Progenitor cell of endocrine pancreas (in vitro differentiated cells): ENCODE measurements at regions not wholly inside any gene's neighbourhood (a gene's known extent, or its start where the extent isn't known, plus 50 kb on each side); places are given as distances from the start of the nearest gene placed in this dataset.

Experiments used
- DNase-seq: peaks from one replicate; pipeline ENCODE4 v3.0.0; 2021; ENCODE audit warnings: low spot score; ENCODE audit not compliant: unreplicated experiment
- H3K27ac Mint-ChIP-seq: 2 replicates; pipeline ENCODE4 v1.8.0; 2021; ENCODE audit warnings: mild to moderate bottlenecking, moderate library complexity, mixed read lengths
- H3K27me3 Mint-ChIP-seq: 2 replicates; pipeline ENCODE4 v1.8.0; 2021; ENCODE audit warnings: mixed read lengths
- H3K36me3 Mint-ChIP-seq: 2 replicates; pipeline ENCODE4 v1.8.0; 2022; ENCODE audit warnings: mixed read lengths; ENCODE audit not compliant: insufficient read depth
- H3K4me1 Mint-ChIP-seq: 2 replicates; pipeline ENCODE4 v1.8.0; 2021; ENCODE audit warnings: low read depth, mixed read lengths
- H3K4me3 Mint-ChIP-seq: 2 replicates; pipeline ENCODE4 v1.8.0; 2021; ENCODE audit warnings: low read depth, mild to moderate bottlenecking, moderate library complexity, mixed read lengths
- H3K9me3 Mint-ChIP-seq: 2 replicates; pipeline ENCODE4 v1.8.0; 2021; ENCODE audit warnings: low read depth, mixed read lengths
- TF ChIP-seq, protein P1 (sequence below): fragments of 200-600 bp; sonication (generic); IDR thresholded peaks from one replicate; pipeline ENCODE4 v1.5.0; 2021; ENCODE audit warnings: antibody characterized with exemption, mild to moderate bottlenecking; ENCODE audit not compliant: unreplicated experiment

DNA sequence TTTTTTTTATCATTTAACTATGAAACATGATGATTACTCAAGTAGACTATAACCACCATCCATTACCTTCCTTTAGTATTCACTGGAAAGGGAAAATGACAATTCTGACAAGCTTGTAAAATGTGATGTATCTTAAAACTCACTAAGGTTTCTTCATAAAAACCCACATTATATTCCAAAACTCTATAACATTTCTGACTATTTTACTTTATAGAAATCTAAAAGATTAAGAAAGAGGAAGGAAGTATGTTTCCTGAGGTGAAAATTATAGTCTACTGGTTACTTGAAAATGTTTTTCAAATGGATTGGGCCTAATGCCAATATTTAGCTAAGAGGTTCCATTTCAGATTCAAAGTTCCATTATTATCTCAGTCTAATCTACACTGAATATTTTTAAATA, 1982.2 kb upstream of the C9orf72 start:
- Mint-ChIP-seq H3K4me3 (no peak overlapping the region), H3K9me3 (peaks cover 8% of the 10 kb centered on the region), H3K36me3 (no peaks in the 10 kb centered on the region), H3K27me3 (no peaks in the 10 kb centered on the region), H3K27ac (no peak overlapping the region), H3K4me1 (no peaks in the 10 kb centered on the region)
- DNase-seq = no peak
- TF ChIP-seq, protein P1, sequence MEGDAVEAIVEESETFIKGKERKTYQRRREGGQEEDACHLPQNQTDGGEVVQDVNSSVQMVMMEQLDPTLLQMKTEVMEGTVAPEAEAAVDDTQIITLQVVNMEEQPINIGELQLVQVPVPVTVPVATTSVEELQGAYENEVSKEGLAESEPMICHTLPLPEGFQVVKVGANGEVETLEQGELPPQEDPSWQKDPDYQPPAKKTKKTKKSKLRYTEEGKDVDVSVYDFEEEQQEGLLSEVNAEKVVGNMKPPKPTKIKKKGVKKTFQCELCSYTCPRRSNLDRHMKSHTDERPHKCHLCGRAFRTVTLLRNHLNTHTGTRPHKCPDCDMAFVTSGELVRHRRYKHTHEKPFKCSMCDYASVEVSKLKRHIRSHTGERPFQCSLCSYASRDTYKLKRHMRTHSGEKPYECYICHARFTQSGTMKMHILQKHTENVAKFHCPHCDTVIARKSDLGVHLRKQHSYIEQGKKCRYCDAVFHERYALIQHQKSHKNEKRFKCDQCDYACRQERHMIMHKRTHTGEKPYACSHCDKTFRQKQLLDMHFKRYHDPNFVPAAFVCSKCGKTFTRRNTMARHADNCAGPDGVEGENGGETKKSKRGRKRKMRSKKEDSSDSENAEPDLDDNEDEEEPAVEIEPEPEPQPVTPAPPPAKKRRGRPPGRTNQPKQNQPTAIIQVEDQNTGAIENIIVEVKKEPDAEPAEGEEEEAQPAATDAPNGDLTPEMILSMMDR = no peak

DNA sequence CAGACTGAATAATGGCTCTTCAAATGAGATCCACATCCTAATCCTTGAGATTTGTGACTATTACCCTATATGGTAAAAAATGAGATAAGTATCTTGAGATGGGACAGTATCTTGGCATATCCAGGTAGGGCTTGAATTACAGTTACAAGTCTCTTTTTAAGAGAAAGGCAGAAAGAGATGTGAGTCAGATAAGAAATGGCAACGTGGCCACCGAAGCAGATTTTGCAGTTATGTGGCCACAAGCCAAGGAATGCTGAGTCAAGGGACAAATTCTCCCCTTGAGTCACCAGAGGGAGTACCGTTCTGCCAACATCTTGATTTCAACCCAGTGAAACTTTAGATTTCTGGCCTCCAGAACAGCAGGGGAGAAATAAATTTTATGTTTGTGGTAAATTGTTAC, 1983.0 kb upstream of the C9orf72 start:
- Mint-ChIP-seq H3K4me3 (no peak overlapping the region), H3K36me3 (no peaks in the 10 kb centered on the region), H3K27me3 (no peaks in the 10 kb centered on the region), H3K9me3 (peaks cover 8% of the 10 kb centered on the region), H3K27ac (no peak overlapping the region), H3K4me1 (no peaks in the 10 kb centered on the region)
- no peak for DNase-seq
- TF ChIP-seq, protein P1 = no peak

- Mint-ChIP-seq H3K4me3 (no peak overlapping the region), H3K27me3 (no peaks in the 10 kb centered on the region), H3K4me1 (no peaks in the 10 kb centered on the region), H3K36me3 (no peaks in the 10 kb centered on the region), H3K9me3 (peaks cover 8% of the 10 kb centered on the region), H3K27ac (no peak overlapping the region)
- DNase-seq = no peak
- TF ChIP-seq, protein P1 = no peak
Observed at GRCh38 chr9:29556746-29557145, 1983.5 kb upstream of the C9orf72 start.

DNA sequence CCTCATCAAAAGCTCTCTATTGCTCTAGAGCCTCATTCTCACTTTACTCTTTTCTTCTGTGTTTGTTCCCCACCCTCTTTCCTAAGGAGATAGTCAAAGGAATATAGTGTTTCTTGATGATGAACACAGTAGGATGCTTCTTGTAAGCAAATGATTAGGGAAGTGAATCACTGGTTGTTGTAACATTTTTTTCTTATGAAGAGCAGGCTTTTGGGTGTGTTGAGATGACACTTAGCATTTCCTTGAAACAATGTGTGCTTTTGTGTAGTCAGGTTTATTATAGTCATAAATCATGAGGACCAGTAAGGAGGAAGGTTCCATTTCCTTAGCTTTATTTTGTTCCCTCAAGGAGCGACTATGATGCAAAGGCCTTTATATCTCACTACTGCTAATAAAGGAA, 1991.3 kb upstream of the C9orf72 start:
- H3K4me3 Mint-ChIP-seq = no peak overlapping the region
- DNase-seq = no peak
- no peaks in the 10 kb centered on the region for H3K4me1 Mint-ChIP-seq

DNA sequence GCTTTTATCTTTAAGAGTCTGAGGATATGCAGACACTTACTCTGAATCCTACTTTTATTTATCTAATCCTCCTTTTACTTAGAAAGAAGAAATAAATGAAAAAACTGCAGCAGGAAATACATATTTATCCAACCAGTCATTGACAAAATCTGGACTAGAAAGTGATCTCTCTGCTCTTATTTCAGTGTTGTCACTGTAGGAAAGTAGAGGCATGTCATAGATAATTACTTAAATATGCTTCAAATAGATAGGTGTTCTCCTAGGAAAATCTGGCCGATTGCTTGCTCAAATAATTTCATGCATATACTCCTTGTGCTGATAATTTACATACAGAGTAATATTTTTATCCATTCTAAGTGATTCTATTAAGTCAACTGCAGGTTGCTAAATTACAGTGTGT, 2001.9 kb upstream of the C9orf72 start:
- Mint-ChIP-seq H3K4me3 (no peak overlapping the region), H3K27me3 (no peaks in the 10 kb centered on the region), H3K4me1 (no peaks in the 10 kb centered on the region), H3K36me3 (no peaks in the 10 kb centered on the region), H3K27ac (no peak overlapping the region), H3K9me3 (no peaks in the 10 kb centered on the region)
- TF ChIP-seq, protein P1 = no peak
- no peak for DNase-seq

More for the DNA sequence above, 1991.3 kb upstream of the C9orf72 start:
- TF ChIP-seq, protein P1 = no peak
- no peaks in the 10 kb centered on the region for H3K27me3 Mint-ChIP-seq
- no peaks in the 10 kb centered on the region for H3K9me3 Mint-ChIP-seq
- no peaks in the 10 kb centered on the region for H3K36me3 Mint-ChIP-seq
- H3K27ac Mint-ChIP-seq = no peak overlapping the region
